NCI-H1417 treated with DMSO at 0.1 percent for 48 hours (cell line): ENCODE measurements at regions not wholly inside any gene's neighbourhood (a gene's known extent, or its start where the extent isn't known, plus 50 kb on each side); places are given as distances from the start of the nearest gene placed in this dataset.
"Not testable (repeated sequence)": the region's sequence is repeated elsewhere in the genome, so short reads cannot be mapped to it uniquely, and the experiment has no call there.

ENCODE experiments used
- DNase-seq: peaks from one replicate; lab custom pipeline; 2025; lab: John Stamatoyannopoulos, UW

DNA sequence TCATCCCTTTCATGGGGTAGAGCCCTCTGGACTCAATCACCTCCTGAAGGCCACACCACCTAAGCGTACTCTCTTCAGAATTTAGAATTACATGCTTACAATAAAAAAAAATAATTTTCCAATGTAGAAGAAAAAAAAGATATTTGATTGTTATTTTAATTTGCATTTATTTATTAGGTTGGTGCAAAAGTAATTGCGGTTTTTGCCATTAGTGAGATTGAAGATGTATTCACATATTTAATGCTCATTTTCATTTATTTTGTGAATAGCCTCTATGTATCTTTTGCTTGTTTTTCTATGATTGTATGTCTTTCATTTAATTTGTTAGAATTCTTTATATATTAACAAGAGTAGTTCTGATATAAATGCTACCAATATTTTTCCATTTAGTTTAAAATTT lies 220.5 kb downstream of the RND3 start:
- DNase-seq: no peak

DNA sequence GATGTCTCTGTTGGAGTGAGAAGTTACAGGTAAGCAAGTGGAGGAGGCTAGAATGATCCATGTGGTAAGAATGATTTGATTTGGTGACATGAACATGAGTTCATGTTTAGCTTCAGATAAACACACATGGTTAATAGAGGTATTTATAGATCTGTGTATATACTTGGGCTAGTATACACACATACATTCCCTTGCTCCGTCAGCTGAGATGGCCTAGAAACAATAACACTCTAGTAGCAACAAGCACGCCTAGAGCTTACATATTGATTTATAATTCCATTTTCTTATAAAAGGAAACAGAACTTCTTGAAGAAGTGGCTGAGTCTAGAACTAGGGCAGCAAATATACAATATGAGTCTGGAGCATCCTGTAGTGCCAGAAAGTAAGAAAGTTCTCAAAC lies 223.0 kb downstream of the RND3 start:
- no peak for DNase-seq

DNA sequence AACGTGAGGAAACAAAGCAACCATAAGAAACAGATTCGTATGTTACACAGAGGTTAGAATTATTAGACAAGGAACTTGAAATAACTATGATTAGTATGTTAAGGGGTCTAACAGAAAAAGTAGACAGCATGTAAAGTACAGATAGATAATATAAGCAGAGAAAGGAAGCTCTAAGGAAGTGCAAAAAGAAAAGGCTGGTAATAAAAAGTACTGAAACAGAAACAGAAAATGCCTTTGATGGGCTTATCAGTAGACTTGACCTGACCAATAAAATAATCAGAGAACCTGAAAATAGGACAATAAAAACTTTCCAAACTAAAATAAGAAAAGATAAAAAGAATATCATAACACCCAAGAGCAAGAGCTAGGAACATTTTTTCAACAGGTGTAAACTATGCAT lies 225.8 kb downstream of the RND3 start:
- DNase-seq: no peak

- no peak for DNase-seq
These were observed 226.8 kb downstream of the RND3 start for GRCh38 chr2:150260636-150261035.

GRCh38 chr2:150259746-150260145 lies 227.7 kb downstream of the RND3 start:
- no peak for DNase-seq

GRCh38 chr2:150258781-150259307 lies 228.6 kb downstream of the RND3 start:
- no peak for DNase-seq

DNA sequence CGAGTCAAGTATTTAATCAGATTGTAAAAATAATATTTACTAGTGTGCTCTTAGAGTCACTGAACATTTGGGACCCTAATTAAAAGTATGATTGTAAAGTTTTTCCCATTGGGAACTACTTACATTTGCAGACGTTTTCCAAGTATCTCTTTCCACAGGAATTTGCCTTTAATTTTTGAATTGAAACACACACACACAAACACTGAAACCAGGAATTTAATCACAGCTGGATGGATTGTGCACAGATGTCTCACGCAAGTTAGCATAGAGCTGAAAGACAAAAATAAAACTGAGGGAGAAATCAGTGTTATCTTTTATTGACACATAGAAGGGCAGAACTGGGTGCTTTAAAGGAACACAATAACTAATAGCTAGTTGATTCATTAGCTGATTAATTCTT lies 230.7 kb downstream of the RND3 start:
- no peak for DNase-seq

GRCh38 chr2:150255528-150255927 lies 231.9 kb downstream of the RND3 start:
- no peak for DNase-seq

DNA sequence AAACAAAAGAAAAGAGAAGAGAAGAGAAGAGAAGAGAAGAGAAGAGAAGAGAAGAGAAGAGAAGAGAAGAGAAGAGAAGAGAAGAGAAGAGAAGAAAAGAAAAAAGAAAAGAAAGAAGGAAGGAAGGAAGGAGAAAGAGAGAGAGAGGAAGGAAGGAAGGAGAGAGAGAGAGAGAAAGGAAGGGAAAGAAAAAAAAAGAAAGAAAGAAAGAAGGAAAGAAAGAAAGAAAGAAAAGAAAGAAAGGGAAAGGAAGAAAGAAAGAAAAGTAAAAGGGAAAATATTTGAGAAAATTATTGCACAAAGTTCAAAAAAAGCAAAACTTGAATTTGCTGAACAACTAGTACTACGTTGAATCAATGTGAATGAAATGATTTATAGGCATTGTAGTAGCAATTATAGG lies 237.7 kb downstream of the RND3 start:
- DNase-seq: not testable (repeated sequence)

GRCh38 chr2:150247481-150247880 lies 240.0 kb downstream of the RND3 start:
- no peak for DNase-seq

- no peak for DNase-seq
These were observed 252.6 kb downstream of the RND3 start for GRCh38 chr2:150234787-150235446.

DNA sequence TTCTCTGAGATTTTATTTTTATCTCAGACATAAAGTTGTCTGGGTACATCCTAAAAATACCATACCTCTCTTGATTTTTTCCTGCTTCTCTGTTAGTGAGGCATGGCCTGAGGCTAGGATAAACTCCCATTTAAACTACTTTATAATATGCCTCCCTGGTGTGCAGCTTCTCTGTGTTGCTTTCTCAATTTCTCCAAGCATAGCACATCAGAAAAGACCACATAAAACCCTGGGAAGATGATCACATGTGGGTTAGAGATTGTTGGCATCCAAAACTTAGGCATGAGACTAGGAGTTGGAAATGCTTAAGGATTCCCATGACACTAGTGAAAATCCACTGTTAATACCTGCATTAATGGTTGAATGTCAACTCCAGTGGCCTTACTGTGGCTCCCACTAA lies 254.6 kb downstream of the RND3 start:
- no peak for DNase-seq

- no peak for DNase-seq
These were observed 255.1 kb downstream of the RND3 start for GRCh38 chr2:150232321-150232720.

DNA sequence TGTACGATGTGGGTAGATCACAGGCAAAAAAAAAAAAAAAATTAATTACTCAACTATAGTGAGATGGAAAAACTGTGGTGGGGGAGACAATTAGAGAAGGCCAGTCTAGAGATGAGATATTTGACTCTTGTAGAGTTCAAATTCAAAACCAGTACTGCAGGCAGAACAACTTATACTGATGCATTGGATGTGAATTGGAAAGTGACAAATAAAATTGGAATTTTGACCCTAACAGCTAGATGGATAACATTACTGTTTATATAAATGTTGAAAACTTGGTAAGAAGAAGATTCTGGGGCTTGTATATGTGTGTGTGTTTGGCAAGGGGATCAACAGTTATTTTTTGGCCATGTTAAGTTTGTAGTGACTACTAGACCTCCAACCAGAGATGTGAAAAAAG lies 256.9 kb downstream of the RND3 start:
- no peak for DNase-seq

- DNase-seq: no peak
These were observed 257.5 kb downstream of the RND3 start for GRCh38 chr2:150230004-150230403.

DNA sequence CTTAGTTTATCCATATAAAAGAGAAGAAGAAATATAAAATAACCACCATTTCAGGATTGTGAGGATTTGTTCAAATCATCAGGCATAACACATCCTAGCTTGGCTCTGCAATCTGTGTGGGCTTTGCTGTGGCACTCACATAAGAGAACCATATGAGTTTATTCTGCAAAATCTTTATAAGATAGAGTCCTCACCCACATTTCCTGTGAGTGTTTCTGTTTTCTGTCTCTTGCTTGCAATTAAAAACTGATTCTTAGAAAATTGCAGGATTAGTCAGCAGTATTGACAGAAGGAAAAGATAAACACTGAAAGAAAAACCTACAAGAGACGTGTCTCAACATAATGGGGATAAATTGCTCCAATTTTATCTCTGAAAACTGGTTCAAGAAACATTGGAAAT lies 258.5 kb downstream of the RND3 start:
- peak; percentile 13 for DNase-seq

DNA sequence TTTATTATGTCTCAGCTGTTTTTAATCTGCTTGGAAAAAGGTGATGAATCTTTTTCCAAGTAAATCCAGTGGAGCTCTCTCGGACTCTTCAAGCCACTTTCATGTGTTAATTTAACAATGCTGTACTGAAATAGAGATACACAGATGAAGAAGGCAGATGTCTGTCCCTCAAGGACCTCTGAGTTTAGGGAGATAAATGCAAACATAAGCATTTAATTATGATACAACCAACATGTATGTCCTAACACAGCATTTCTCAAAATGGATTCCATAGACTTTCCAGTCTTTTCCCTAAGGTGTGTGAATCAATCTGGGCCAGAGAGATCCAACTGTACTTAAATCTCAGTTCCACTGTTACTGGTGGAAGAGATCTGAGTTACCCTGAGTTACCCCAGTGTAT lies 262.4 kb downstream of the RND3 start:
- no peak for DNase-seq

GRCh38 chr2:150224321-150224720 lies 263.1 kb downstream of the RND3 start:
- no peak for DNase-seq

GRCh38 chr2:150222942-150223341 lies 264.5 kb downstream of the RND3 start:
- no peak for DNase-seq

DNA sequence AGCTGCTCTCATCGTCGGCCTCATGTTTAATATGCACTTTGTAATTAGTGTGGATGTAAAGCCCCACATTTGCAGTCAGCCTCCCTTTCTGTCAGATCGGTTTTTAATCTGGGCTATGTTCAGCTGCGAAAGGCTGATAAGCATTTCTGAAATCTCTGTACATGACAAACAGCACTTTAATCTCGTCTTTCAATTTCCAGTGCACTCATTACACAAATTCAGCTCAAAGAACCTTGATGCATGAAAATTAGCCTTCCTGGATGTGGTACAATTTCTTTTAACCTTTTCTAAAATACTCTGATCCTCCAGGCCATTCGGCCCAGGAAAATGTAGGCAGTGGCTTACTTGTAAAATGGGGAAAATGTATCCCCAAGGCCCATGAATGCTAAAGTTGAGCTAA lies 265.1 kb downstream of the RND3 start:
- no peak for DNase-seq

- no peak for DNase-seq
These were observed 267.6 kb downstream of the RND3 start for GRCh38 chr2:150219861-150220260.

DNA sequence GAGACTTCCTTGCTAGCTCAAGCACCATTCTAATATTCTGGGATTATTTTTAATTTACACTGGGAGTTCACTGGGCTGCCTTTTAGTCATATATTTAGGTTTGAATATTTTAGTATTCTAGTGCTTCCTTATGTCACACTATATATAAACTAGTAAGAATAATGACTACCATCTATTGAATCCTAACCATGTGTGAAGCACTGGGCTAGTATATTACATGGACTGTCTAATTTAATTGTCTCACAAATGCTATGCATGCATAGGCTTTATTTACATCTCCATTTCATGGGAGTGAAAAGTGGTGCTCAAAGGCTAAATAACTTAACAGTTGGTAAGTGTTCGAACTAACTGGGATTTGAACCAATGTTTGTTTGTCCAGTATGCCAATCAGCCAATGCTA lies 272.4 kb downstream of the RND3 start:
- no peak for DNase-seq

DNA sequence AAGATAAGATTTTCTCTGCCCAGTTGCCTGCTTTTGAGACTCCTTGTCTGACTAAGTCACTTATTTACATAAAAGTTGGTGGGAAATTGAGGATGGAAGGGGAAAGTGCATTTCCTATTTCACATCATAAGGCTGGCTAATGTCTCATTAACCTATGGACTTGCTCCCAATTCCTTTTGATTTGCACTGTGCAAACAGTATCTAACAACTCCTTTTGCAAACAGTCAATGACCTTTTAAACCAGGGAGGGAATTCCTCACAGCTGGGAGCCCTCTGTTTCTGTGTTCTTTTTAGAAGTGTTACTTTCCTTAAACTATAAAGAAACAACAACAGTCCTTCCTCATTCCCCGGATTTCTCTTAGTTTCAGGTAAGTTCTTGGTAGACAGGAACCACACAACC lies 272.8 kb downstream of the RND3 start:
- no peak for DNase-seq

DNA sequence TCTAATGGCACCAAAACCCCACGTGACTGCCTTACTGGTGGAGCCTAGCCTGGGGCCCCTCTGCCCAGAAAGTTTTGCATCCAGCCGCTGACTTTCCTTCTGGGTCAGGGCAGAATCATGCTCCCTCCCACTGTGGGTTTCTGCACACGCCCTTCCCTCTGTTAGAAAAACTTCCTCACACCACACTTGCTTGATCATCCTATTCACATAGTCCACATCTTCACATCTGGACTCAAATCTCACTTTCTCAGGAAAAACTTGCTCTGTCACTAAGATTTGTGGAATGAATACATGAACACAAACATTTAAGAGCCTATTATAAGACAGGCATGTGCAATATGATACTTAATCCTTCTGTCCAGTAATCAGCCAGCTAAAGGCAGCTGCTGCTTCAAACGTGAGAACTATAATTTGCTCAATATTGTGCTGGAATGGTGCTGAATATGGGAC lies 274.7 kb downstream of the RND3 start:
- no peak for DNase-seq
